SJCRH30 (cell line): ENCODE measurements at regions not wholly inside any gene's neighbourhood (a gene's known extent, or its start where the extent isn't known, plus 50 kb on each side); places are given as distances from the start of the nearest gene placed in this dataset.
"Not testable (repeated sequence)": the region's sequence is repeated elsewhere in the genome, so short reads cannot be mapped to it uniquely, and the experiment has no call there.

Experiments
- DNase-seq, 2 experiments: peaks; one replicate each; pipeline ENCODE4 v3.0.0-alpha.2; 2015 to 2020
- H3K27ac ChIP-seq: fragments of 250-450 bp; sonication (Bioruptor Pico); 2 replicates; pipeline ENCODE4 v1.5.1; 2020; ENCODE audit warnings: mild to moderate bottlenecking, moderate library complexity
- H3K27me3 ChIP-seq: fragments of 250-450 bp; sonication (Bioruptor Pico); 2 replicates; pipeline ENCODE4 v1.5.1; 2020; ENCODE audit warnings: mild to moderate bottlenecking, moderate library complexity
- H3K36me3 ChIP-seq: fragments of 250-450 bp; sonication (Bioruptor Pico); 2 replicates; pipeline ENCODE4 v1.5.1; 2020; ENCODE audit warnings: mild to moderate bottlenecking, moderate library complexity
- H3K4me1 ChIP-seq: fragments of 250-450 bp; sonication (Bioruptor Pico); 2 replicates; pipeline ENCODE4 v1.5.1; 2020; ENCODE audit warnings: mild to moderate bottlenecking, moderate library complexity
- H3K4me3 ChIP-seq: fragments of 250-450 bp; sonication (Bioruptor Pico); 2 replicates; pipeline ENCODE4 v1.5.1; 2020; ENCODE audit warnings: mild to moderate bottlenecking, moderate library complexity
- H3K9me3 ChIP-seq: fragments of 250-450 bp; sonication (Bioruptor Pico); replicated peaks from 2 replicates; pipeline ENCODE4 v1.5.1; 2020; ENCODE audit warnings: mild to moderate bottlenecking, moderate library complexity

GRCh38 chr5:68067291-68067690 is 148.3 kb upstream of the PIK3R1 start:
- DNase-seq = no peak
- Histone ChIP-seq H3K27me3 (no peaks in the 10 kb centered on the region), H3K36me3 (no peaks in the 10 kb centered on the region), H3K9me3 (no peaks in the 10 kb centered on the region), H3K4me3 (no peak overlapping the region), H3K4me1 (no peaks in the 10 kb centered on the region), H3K27ac (no peak overlapping the region)

GRCh38 chr5:68066277-68066955 is 149.1 kb upstream of the PIK3R1 start:
- no peak overlapping the region for H3K27ac ChIP-seq
- no peak overlapping the region for H3K4me3 ChIP-seq
- no peak for DNase-seq
- no peaks in the 10 kb centered on the region for H3K27me3 ChIP-seq
- H3K9me3 ChIP-seq = no peaks in the 10 kb centered on the region
- no peaks in the 10 kb centered on the region for H3K4me1 ChIP-seq
- H3K36me3 ChIP-seq = no peaks in the 10 kb centered on the region

- H3K27me3 ChIP-seq, H3K9me3 ChIP-seq, H3K36me3 ChIP-seq, H3K4me1 ChIP-seq, DNase-seq, H3K27ac ChIP-seq, H3K4me3 ChIP-seq: not testable (repeated sequence)
Measured at GRCh38 chr5:68065321-68065720, 150.2 kb upstream of the PIK3R1 start.

GRCh38 chr5:68060382-68060781 is 155.2 kb upstream of the PIK3R1 start:
- DNase-seq = no peak
- H3K36me3 ChIP-seq = no peaks in the 10 kb centered on the region
- no peak overlapping the region for H3K27ac ChIP-seq
- no peak overlapping the region for H3K4me3 ChIP-seq
- no peaks in the 10 kb centered on the region for H3K4me1 ChIP-seq
- H3K9me3 ChIP-seq = no peaks in the 10 kb centered on the region
- H3K27me3 ChIP-seq = no peaks in the 10 kb centered on the region

- H3K27me3 ChIP-seq = no peaks in the 10 kb centered on the region
- no peaks in the 10 kb centered on the region for H3K36me3 ChIP-seq
- H3K4me1 ChIP-seq = no peaks in the 10 kb centered on the region
- H3K4me3 ChIP-seq = no peak overlapping the region
- DNase-seq = no peak
- no peak overlapping the region for H3K27ac ChIP-seq
- no peaks in the 10 kb centered on the region for H3K9me3 ChIP-seq
Measured at GRCh38 chr5:68057191-68057590, 158.4 kb upstream of the PIK3R1 start.

- H3K36me3 ChIP-seq = no peaks in the 10 kb centered on the region
- no peaks in the 10 kb centered on the region for H3K27me3 ChIP-seq
- no peaks in the 10 kb centered on the region for H3K9me3 ChIP-seq
- H3K4me1 ChIP-seq = no peaks in the 10 kb centered on the region
- no peak overlapping the region for H3K27ac ChIP-seq
- no peak overlapping the region for H3K4me3 ChIP-seq
- DNase-seq = no peak
Measured at GRCh38 chr5:68055686-68056085, 159.9 kb upstream of the PIK3R1 start.

- H3K4me3 ChIP-seq = no peak overlapping the region
- DNase-seq = no peak
Measured at GRCh38 chr5:68054638-68055037, 160.9 kb upstream of the PIK3R1 start.

GRCh38 chr5:68053202-68053601 is 162.4 kb upstream of the PIK3R1 start:
- Histone ChIP-seq H3K27ac (no peak overlapping the region), H3K27me3 (no peaks in the 10 kb centered on the region), H3K9me3 (no peaks in the 10 kb centered on the region), H3K4me3 (no peak overlapping the region), H3K4me1 (no peaks in the 10 kb centered on the region), H3K36me3 (no peaks in the 10 kb centered on the region)
- no peak for DNase-seq

More at GRCh38 chr5:68054638-68055037, 160.9 kb upstream of the PIK3R1 start:
- Histone ChIP-seq H3K4me1 (no peaks in the 10 kb centered on the region), H3K27me3 (no peaks in the 10 kb centered on the region), H3K27ac (no peak overlapping the region), H3K9me3 (no peaks in the 10 kb centered on the region), H3K36me3 (no peaks in the 10 kb centered on the region)

GRCh38 chr5:68049053-68049713 is 166.4 kb upstream of the PIK3R1 start:
- no peak for DNase-seq
- Histone ChIP-seq H3K36me3 (no peaks in the 10 kb centered on the region), H3K27ac (no peak overlapping the region)

GRCh38 chr5:68048516-68048915 is 167.0 kb upstream of the PIK3R1 start:
- no peak overlapping the region for H3K4me3 ChIP-seq
- no peak for DNase-seq
- no peaks in the 10 kb centered on the region for H3K9me3 ChIP-seq
- no peaks in the 10 kb centered on the region for H3K4me1 ChIP-seq
- H3K27me3 ChIP-seq = no peaks in the 10 kb centered on the region
- H3K36me3 ChIP-seq = no peaks in the 10 kb centered on the region
- no peak overlapping the region for H3K27ac ChIP-seq

More at GRCh38 chr5:68049053-68049713, 166.4 kb upstream of the PIK3R1 start:
- no peaks in the 10 kb centered on the region for H3K4me1 ChIP-seq
- no peak overlapping the region for H3K4me3 ChIP-seq
- no peaks in the 10 kb centered on the region for H3K27me3 ChIP-seq
- no peaks in the 10 kb centered on the region for H3K9me3 ChIP-seq

- not testable (repeated sequence) for H3K36me3 ChIP-seq, H3K9me3 ChIP-seq, DNase-seq, H3K4me3 ChIP-seq, H3K27ac ChIP-seq, H3K27me3 ChIP-seq, H3K4me1 ChIP-seq
Measured at GRCh38 chr5:68048054-68048453, 167.5 kb upstream of the PIK3R1 start.

GRCh38 chr5:68047035-68047434 is 168.5 kb upstream of the PIK3R1 start:
- Histone ChIP-seq H3K36me3 (no peaks in the 10 kb centered on the region), H3K27ac (no peak overlapping the region), H3K9me3 (no peaks in the 10 kb centered on the region), H3K4me1 (no peaks in the 10 kb centered on the region), H3K27me3 (no peaks in the 10 kb centered on the region), H3K4me3 (no peak overlapping the region)
- no peak for DNase-seq

GRCh38 chr5:68046445-68046844 is 169.1 kb upstream of the PIK3R1 start:
- no peaks in the 10 kb centered on the region for H3K4me1 ChIP-seq
- DNase-seq = no peak
- H3K27ac ChIP-seq = no peak overlapping the region
- no peaks in the 10 kb centered on the region for H3K36me3 ChIP-seq
- no peak overlapping the region for H3K4me3 ChIP-seq
- H3K27me3 ChIP-seq = no peaks in the 10 kb centered on the region
- H3K9me3 ChIP-seq = no peaks in the 10 kb centered on the region

GRCh38 chr5:68041293-68041692 is 174.3 kb upstream of the PIK3R1 start:
- no peak overlapping the region for H3K27ac ChIP-seq

GRCh38 chr5:68037546-68037945 is 178.0 kb upstream of the PIK3R1 start:
- H3K4me1 ChIP-seq = no peaks in the 10 kb centered on the region
- no peak overlapping the region for H3K4me3 ChIP-seq
- H3K36me3 ChIP-seq = no peaks in the 10 kb centered on the region
- H3K27me3 ChIP-seq = no peaks in the 10 kb centered on the region
- DNase-seq = no peak
- H3K9me3 ChIP-seq = no peaks in the 10 kb centered on the region
- no peak overlapping the region for H3K27ac ChIP-seq

More at GRCh38 chr5:68041293-68041692, 174.3 kb upstream of the PIK3R1 start:
- Histone ChIP-seq H3K27me3 (no peaks in the 10 kb centered on the region), H3K9me3 (no peaks in the 10 kb centered on the region), H3K4me3 (no peak overlapping the region), H3K4me1 (no peaks in the 10 kb centered on the region), H3K36me3 (no peaks in the 10 kb centered on the region)
- DNase-seq = no peak
